Heart left ventricle (tissue), 16 donors: ENCODE measurements at regions not wholly inside any gene's neighbourhood (a gene's known extent, or its start where the extent isn't known, plus 50 kb on each side); places are given as distances from the start of the nearest gene placed in this dataset.

Experiments
- ATAC-seq, 4 donors: fragments of 200-7000 bp; cut with Tn5 transposase; one replicate each; pipeline ENCODE4 v1.9.1; 2020 to 2022; ENCODE audit warnings: moderate library complexity in 4 of 4, mild to moderate bottlenecking in 3 of 4, moderate number of reproducible peaks in 1 of 4
- DNase-seq, 5 donors: peaks; one replicate each; pipeline ENCODE4 v3.0.0-alpha.2; 2020
- H3K27ac ChIP-seq, 12 donors: fragments of 200-600 bp; sonication (generic) in 4 of 12; one replicate each; pipeline versions ENCODE4 v1.5.0 to v1.8.0; 2016 to 2022; ENCODE audit warnings: mild to moderate bottlenecking in 2 of 12
- H3K27me3 ChIP-seq, 9 donors: fragments of 200-600 bp; sonication (generic) in 2 of 9; one replicate each; pipeline versions ENCODE4 v1.5.1 to v1.8.0; 2016 to 2022; ENCODE audit warnings: mild to moderate bottlenecking in 3 of 9
- H3K36me3 ChIP-seq, 9 donors: fragments of 200-600 bp; sonication (generic) in 2 of 9; one replicate each; pipeline versions ENCODE4 v1.5.0 to v1.8.0; 2018 to 2022; ENCODE audit warnings: mild to moderate bottlenecking in 2 of 9
- H3K4me1 ChIP-seq, 12 donors: fragments of 200-600 bp; sonication (generic) in 4 of 12; one replicate each; pipeline versions ENCODE4 v1.5.0 to v1.8.0; 2016 to 2022; ENCODE audit warnings: mild to moderate bottlenecking in 3 of 12
- H3K4me3 ChIP-seq, 12 donors: fragments of 200-600 bp; sonication (generic) in 4 of 12; one replicate each; pipeline versions ENCODE4 v1.5.0 to v1.8.0; 2017 to 2022; ENCODE audit warnings: mild to moderate bottlenecking in 9 of 12, moderate library complexity in 4 of 12
- H3K9me3 ChIP-seq, 12 donors: fragments of 200-600 bp; sonication (generic) in 4 of 12; one replicate each; pipeline versions ENCODE4 v1.5.0 to v1.8.0; 2016 to 2022; ENCODE audit warnings: mild to moderate bottlenecking in 1 of 12
- POLR2A ChIP-seq, 2 donors: fragments of 450-650 bp; IDR thresholded peaks; one replicate each; pipeline ENCODE4 v1.6.1; 2017; ENCODE audit warnings: antibody characterized with exemption in 2 of 2, mild to moderate bottlenecking in 2 of 2, moderate library complexity in 2 of 2
- WGBS, 4 donors: extraction: QIAGEN DNeasy Blood & Tissue Kit in 2 of 4; methylation state at CpG; one replicate each; pipeline versions ENCODE4 v1.1.5 to v1.1.7; 2013 to 2018; 5-methylcytosine and 5-hydroxymethylcytosine counted together
- intact Hi-C, 10 donors: fragments of 100-400 bp; cut with DNase I; formaldehyde crosslinking; loops; one replicate each; pipeline versions ENCODE4 v1.11.1 to v1.14.2; 2022
- TF ChIP-seq, protein P1 (sequence below), 12 donors: fragments of 200-600 bp; sonication (generic) in 4 of 12; IDR thresholded peaks; one replicate each; pipeline versions ENCODE4 v1.5.0 to v1.8.0; 2018 to 2022; ENCODE audit warnings: antibody characterized with exemption in 12 of 12, mild to moderate bottlenecking in 5 of 12
- donor health status: ischemic (EF 13 %, LVEDD 7.1; RV severe dilation, severe dysfunction).
- donor health status: healthy with polysubstance abuse.
- donor health status: DM: no; HTN: yes; CAD: no.
- donor health status: DM: no; HTN: no; CAD: no.
- donor health status: ischemic (EF 25% LVEDD 6.9; RV normal size, moderate dysfunction).
- donor health status: ischemic (EF 25% LVEDD 5.7; RV mildly dilated, moderate dysfunction).
- donor health status: healthy.
- donor health status: DM: yes; HTN: yes; CAD: no.
- donor health status: ischemic (EF 35%, LVEDD 5.7; RV mildly dilated, moderate dysfunction).
- donor health status: nonischemic (EF 11% LVEDD 7.7; RV severe dilation, severe dysfunction).
- donor health status: DM: yes; HTN: yes; CAD: no.
- donor health status: PGD.
- donor health status: ischemic (EF 29% LVEDD 5.4; RV normal size, mild dysfunction).
- donor health status: nonischemic (EF 23%, LVEDD 6.1; RV moderate dilation, normal function).

DNA sequence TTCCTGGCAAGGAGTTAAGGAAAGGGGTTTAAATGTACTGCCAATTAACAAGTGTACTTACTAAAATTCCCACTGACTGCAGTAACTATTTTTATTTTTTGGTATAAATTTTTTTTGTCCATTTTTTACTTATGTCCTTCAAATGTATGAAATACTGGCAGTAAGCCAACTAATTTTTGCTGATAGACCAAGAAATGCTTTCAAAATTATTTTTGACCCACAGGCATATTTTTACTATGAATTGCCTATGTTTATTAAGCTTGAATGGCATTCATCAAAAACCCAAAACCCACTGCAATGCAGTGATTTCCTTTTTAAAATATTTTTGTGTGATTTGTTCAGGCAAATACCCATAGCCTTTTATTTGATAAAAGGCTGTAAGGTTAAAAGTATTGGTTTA is 560.1 kb downstream of the UTRN start:
- H3K27ac ChIP-seq = no peak overlapping the region

DNA sequence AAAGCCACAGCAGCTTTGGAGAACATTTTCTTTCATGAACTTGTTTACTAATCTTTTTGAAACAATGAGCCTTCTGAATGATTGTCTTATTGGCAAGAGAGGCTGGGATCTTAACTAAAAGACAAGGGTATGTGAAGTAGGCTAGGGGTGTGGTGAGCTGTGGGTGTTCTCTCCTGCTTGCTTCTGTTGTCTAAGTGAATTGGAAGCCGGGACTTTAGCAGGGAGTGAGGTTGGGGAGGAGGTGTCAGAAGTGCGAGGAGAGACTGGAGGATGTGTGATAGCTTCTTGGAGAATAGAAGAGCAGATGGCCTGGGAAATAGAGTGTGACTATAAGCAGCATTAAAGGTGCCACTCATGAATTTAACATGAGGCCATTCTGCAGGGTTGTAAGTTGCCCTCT is 562.8 kb downstream of the UTRN start:
- no peaks in the 10 kb centered on the region for H3K27me3 ChIP-seq
- no peak overlapping the region for H3K4me3 ChIP-seq
- peaks cover 0 to 96% (median 64%) of the 10 kb centered on the region in 9 donors for H3K36me3 ChIP-seq
- DNase-seq = no peak
- no peaks in the 10 kb centered on the region for H3K9me3 ChIP-seq
- intact Hi-C loops = loop anchor here in 1 of 10 donors (5.0 kb wide), 1 partner anchor 789 kb away; no protein-coding TSS in a partner anchor
- TF ChIP-seq, protein P1, sequence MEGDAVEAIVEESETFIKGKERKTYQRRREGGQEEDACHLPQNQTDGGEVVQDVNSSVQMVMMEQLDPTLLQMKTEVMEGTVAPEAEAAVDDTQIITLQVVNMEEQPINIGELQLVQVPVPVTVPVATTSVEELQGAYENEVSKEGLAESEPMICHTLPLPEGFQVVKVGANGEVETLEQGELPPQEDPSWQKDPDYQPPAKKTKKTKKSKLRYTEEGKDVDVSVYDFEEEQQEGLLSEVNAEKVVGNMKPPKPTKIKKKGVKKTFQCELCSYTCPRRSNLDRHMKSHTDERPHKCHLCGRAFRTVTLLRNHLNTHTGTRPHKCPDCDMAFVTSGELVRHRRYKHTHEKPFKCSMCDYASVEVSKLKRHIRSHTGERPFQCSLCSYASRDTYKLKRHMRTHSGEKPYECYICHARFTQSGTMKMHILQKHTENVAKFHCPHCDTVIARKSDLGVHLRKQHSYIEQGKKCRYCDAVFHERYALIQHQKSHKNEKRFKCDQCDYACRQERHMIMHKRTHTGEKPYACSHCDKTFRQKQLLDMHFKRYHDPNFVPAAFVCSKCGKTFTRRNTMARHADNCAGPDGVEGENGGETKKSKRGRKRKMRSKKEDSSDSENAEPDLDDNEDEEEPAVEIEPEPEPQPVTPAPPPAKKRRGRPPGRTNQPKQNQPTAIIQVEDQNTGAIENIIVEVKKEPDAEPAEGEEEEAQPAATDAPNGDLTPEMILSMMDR (IDR thresholded peaks at IDR 0.05) = no peak
- no peak for TF ChIP-seq POLR2A (IDR thresholded peaks at IDR 0.05)
- no peak for ATAC-seq
- WGBS, 4 donors = 78 to 89% (median 81%) methylated on average over 2 of the region's 2 CpGs
- H3K27ac ChIP-seq = no peak overlapping the region
- no peaks in the 10 kb centered on the region for H3K4me1 ChIP-seq

More for the DNA sequence above, 560.1 kb downstream of the UTRN start:
- H3K9me3 ChIP-seq = no peaks in the 10 kb centered on the region
- H3K4me1 ChIP-seq = no peaks in the 10 kb centered on the region
- no peaks in the 10 kb centered on the region for H3K27me3 ChIP-seq
- intact Hi-C loops = loop anchor here in 1 of 10 donors (5.0 kb wide), 1 partner anchor 792 kb away; no protein-coding TSS in a partner anchor
- H3K4me3 ChIP-seq = no peak overlapping the region
- TF ChIP-seq, protein P1 (IDR thresholded peaks at IDR 0.05) = no peak
- no peak for TF ChIP-seq POLR2A (IDR thresholded peaks at IDR 0.05)
- peaks cover 0 to 96% (median 66%) of the 10 kb centered on the region in 9 donors for H3K36me3 ChIP-seq
- DNase-seq = no peak
- no peak for ATAC-seq

DNA sequence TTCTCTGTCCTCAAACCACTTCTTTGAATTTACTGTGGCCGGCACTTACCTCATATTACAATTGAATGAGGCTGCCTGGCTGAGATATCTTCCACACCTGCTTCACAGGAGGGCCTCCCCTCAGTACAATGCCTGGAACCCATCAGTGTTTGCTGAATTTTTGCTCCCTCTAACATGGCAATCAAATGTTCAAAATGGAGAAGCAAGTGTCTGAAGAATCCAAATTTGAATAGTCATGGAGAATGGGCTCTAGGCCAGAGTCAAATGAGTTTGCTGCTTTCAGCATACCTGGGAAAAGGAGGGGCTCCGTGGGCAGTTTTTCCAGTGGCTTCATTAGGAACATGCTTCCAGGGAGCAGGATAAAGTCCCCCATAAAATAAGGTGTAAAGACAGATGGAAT is 564.8 kb downstream of the UTRN start:
- peaks cover 0 to 88% (median 62%) of the 10 kb centered on the region in 9 donors for H3K36me3 ChIP-seq
- no peaks in the 10 kb centered on the region for H3K27me3 ChIP-seq
- WGBS, 4 donors = 92 to 98% (median 95%) methylated on average over 2 of the region's 2 CpGs
- intact Hi-C loops = loop anchor here in 1 of 10 donors (5.0 kb wide), 1 partner anchor 787 kb away; no protein-coding TSS in a partner anchor
- H3K4me1 ChIP-seq = peaks cover 0 to 3% (median 0%) of the 10 kb centered on the region in 12 donors
- no peak overlapping the region for H3K4me3 ChIP-seq
- no peak overlapping the region for H3K27ac ChIP-seq
- ATAC-seq (no peak), DNase-seq (no peak)
- no peaks in the 10 kb centered on the region for H3K9me3 ChIP-seq
- TF ChIP-seq POLR2A (IDR thresholded peaks at IDR 0.05) = no peak
- TF ChIP-seq, protein P1 (IDR thresholded peaks at IDR 0.05) = no peak

DNA sequence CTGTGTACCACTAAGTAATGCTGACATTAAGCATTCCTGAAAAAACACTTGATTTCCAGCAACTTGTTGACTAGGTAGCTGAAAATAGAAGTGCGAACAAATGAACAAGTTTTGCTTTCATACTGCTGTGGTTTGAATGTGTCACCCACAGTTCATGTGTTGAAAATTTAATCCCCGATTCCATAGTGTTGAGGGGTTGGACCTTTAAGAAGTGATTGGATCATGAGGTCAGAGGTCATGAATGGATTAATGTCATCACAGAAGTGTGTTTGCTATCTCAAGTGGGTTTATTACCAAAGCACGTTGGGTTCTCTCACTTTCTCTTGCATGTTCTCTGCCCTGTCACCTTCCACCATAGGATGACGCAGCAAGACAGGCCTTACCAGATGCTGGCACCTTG is 568.5 kb downstream of the UTRN start:
- WGBS, 4 donors = 59 to 86% (median 79%) methylated on average over 4 of the region's 4 CpGs
- H3K4me3 ChIP-seq = no peak overlapping the region
- no peak for DNase-seq
- no peaks in the 10 kb centered on the region for H3K9me3 ChIP-seq
- TF ChIP-seq POLR2A (IDR thresholded peaks at IDR 0.05) = no peak
- TF ChIP-seq, protein P1 (IDR thresholded peaks at IDR 0.05) = no peak
- intact Hi-C loops = no loop called here
- no peaks in the 10 kb centered on the region for H3K27me3 ChIP-seq
- H3K36me3 ChIP-seq = peaks cover 0 to 56% (median 40%) of the 10 kb centered on the region in 9 donors
- ATAC-seq = no peak
- H3K4me1 ChIP-seq = peaks cover 0 to 3% (median 0%) of the 10 kb centered on the region in 12 donors
- H3K27ac ChIP-seq = no peak overlapping the region
